Activated CD8-positive, alpha-beta T cell treated with anti-CD3 and anti-CD28 coated beads for 36 hours (primary cell): ENCODE measurements at regions not wholly inside any gene's neighbourhood (a gene's known extent, or its start where the extent isn't known, plus 50 kb on each side); places are given as distances from the start of the nearest gene placed in this dataset.

ENCODE experiments used
- ATAC-seq: fragments of 200-7000 bp; cut with Tn5 transposase; one replicate; pipeline ENCODE4 v1.10.0; 2021; ENCODE audit warnings: mild to moderate bottlenecking, moderate library complexity
- CTCF ChIA-PET: fragments of 350-600 bp; sonication (Branson Sonifier 250); formaldehyde crosslinking; loops from one replicate; lab custom pipeline; 2021; ENCODE audit warnings: antibody characterized with exemption; lab: Charles Lee
- POLR2A ChIA-PET: fragments of 350-600 bp; sonication (Branson Sonifier 250); formaldehyde crosslinking; loops from one replicate; lab custom pipeline; 2021; ENCODE audit warnings: antibody characterized with exemption; lab: Charles Lee
- DNase-seq: peaks from one replicate; pipeline ENCODE4 v3.0.0-alpha.2; 2020
- H3K27ac Mint-ChIP-seq: one replicate; pipeline ENCODE4 v1.8.0; 2021; ENCODE audit warnings: mild to moderate bottlenecking, mixed read lengths
- H3K27me3 Mint-ChIP-seq: one replicate; pipeline ENCODE4 v1.8.0; 2021; ENCODE audit warnings: mixed read lengths
- H3K36me3 Mint-ChIP-seq: one replicate; pipeline ENCODE4 v1.8.0; 2021; ENCODE audit warnings: low read depth, mixed read lengths
- H3K4me1 Mint-ChIP-seq: one replicate; pipeline ENCODE4 v1.8.0; 2021; ENCODE audit warnings: low read depth, mixed read lengths
- H3K4me3 Mint-ChIP-seq: one replicate; pipeline ENCODE4 v1.8.0; 2021; ENCODE audit warnings: mild to moderate bottlenecking, moderate library complexity, mixed read lengths
- H3K9me3 Mint-ChIP-seq: one replicate; pipeline ENCODE4 v1.8.0; 2021; ENCODE audit warnings: mixed read lengths
- CTCF ChIP-seq: fragments of 200-600 bp; IDR thresholded peaks from one replicate; pipeline ENCODE4 v1.8.0; 2022; ENCODE audit warnings: antibody characterized with exemption, mild to moderate bottlenecking
- intact Hi-C: fragments of 100-400 bp; cut with micrococcal nuclease; formaldehyde crosslinking; loops from one replicate; pipeline ENCODE4 v1.10.0; 2022

GRCh38 chr14:53847057-53847456 lies 109.6 kb downstream of the BMP4 start:
- H3K4me1 Mint-ChIP-seq = no peaks in the 10 kb centered on the region
- TF ChIP-seq CTCF = no peak
- POLR2A ChIA-PET = no interaction called here
- H3K27ac Mint-ChIP-seq = no peak overlapping the region
- no peak for DNase-seq
- H3K27me3 Mint-ChIP-seq = no peaks in the 10 kb centered on the region
- CTCF ChIA-PET = no interaction called here
- intact Hi-C loops = no loop called here
- no peak for ATAC-seq
- no peak overlapping the region for H3K4me3 Mint-ChIP-seq
- no peaks in the 10 kb centered on the region for H3K9me3 Mint-ChIP-seq
- no peaks in the 10 kb centered on the region for H3K36me3 Mint-ChIP-seq

GRCh38 chr14:53845813-53846693 lies 110.6 kb downstream of the BMP4 start:
- ATAC-seq (no peak), DNase-seq (no peak)
- no peaks in the 10 kb centered on the region for H3K27me3 Mint-ChIP-seq
- intact Hi-C loops = no loop called here
- no peak for TF ChIP-seq CTCF
- no peak overlapping the region for H3K27ac Mint-ChIP-seq
- no peak overlapping the region for H3K4me3 Mint-ChIP-seq
- H3K4me1 Mint-ChIP-seq = no peaks in the 10 kb centered on the region
- H3K36me3 Mint-ChIP-seq = no peaks in the 10 kb centered on the region
- no peaks in the 10 kb centered on the region for H3K9me3 Mint-ChIP-seq
- ChIA-PET CTCF (no interaction called here), POLR2A (no interaction called here)

- Mint-ChIP-seq H3K9me3 (peaks cover 2% of the 10 kb centered on the region), H3K27ac (no peak overlapping the region), H3K36me3 (no peaks in the 10 kb centered on the region), H3K27me3 (no peaks in the 10 kb centered on the region), H3K4me1 (no peaks in the 10 kb centered on the region), H3K4me3 (no peak overlapping the region)
- DNase-seq (no peak), ATAC-seq (no peak)
- TF ChIP-seq CTCF = no peak
- intact Hi-C loops = no loop called here
- ChIA-PET POLR2A (interaction anchor here (0.7 kb wide), 1 partner anchor 13 kb away, joined by 4 read pairs; no protein-coding TSS in a partner anchor), CTCF (no interaction called here)
Observed at GRCh38 chr14:53842938-53843337, 113.7 kb downstream of the BMP4 start.

GRCh38 chr14:53841109-53842099 lies 115.2 kb downstream of the BMP4 start:
- intact Hi-C loops = no loop called here
- H3K27me3 Mint-ChIP-seq = no peaks in the 10 kb centered on the region
- POLR2A ChIA-PET = no interaction called here
- H3K27ac Mint-ChIP-seq = no peak overlapping the region
- peaks cover 2% of the 10 kb centered on the region for H3K9me3 Mint-ChIP-seq
- TF ChIP-seq CTCF = no peak
- H3K4me1 Mint-ChIP-seq = no peaks in the 10 kb centered on the region
- no peak overlapping the region for H3K4me3 Mint-ChIP-seq
- H3K36me3 Mint-ChIP-seq = no peaks in the 10 kb centered on the region
- ATAC-seq = no peak
- no peak for DNase-seq
- CTCF ChIA-PET = no interaction called here
